ENCODE measurements at regions not wholly inside any gene's neighbourhood (a gene's known extent, or its start where the extent isn't known, plus 50 kb on each side); places are given as distances from the start of the nearest gene placed in this dataset.
A peak's percentile ranks its signal among the peaks of the same experiment; 100 is the strongest.

GRCh38 chr1:227433663-227434341 lies 115.5 kb upstream of the CDC42BPA start:
- no peaks in the 10 kb centered on the region for H3K36me3 ChIP-seq (ENCODE audit: control insufficient read depth in 2 of 2, insufficient read depth in 1 of 2, low read length in 2 of 2)
- TF ChIP-seq ZBTB48 (tag by site-specific recombination; IDR thresholded peaks at IDR 0.05) (no peak), ZNF596 (tag by site-specific recombination; IDR thresholded peaks at IDR 0.05) (peak; percentile 99), ZNF513 (tag by site-specific recombination; IDR thresholded peaks at IDR 0.05) (peak; percentile 27; the same call in 1 of the 2 replicates)
- H3K4me1 ChIP-seq (ENCODE audit: control insufficient read depth, insufficient read depth, low read length), result 0 out of 2 replicates have a peak, but pooled peaks cover 2% of the 10 kb centered on the region
- POLR2A ChIA-PET, result no interaction called here
- no peak overlapping the region for H3K4me3 ChIP-seq (ENCODE audit: low read depth, low read length)
- no peaks in the 10 kb centered on the region for H3K9me3 ChIP-seq (ENCODE audit: control insufficient read depth, insufficient read depth, low read depth, low read length)
- H3K27ac ChIP-seq (ENCODE audit: extremely low read depth, low read depth, low read length), result no peak overlapping the region
- CTCF ChIA-PET, result interaction anchor here (0.7 to 1.6 kb wide), 3 partner anchors 15 to 200 kb away, joined by 3 to 6 read pairs (median 4); no protein-coding TSS in a partner anchor

GRCh38 chr1:227432981-227433380 lies 114.7 kb upstream of the CDC42BPA start:
- ChIA-PET CTCF (interaction anchor here (0.7 kb wide), 2 partner anchors 16 to 565 kb away, joined by 3 to 4 read pairs; no protein-coding TSS in a partner anchor), POLR2A (no interaction called here)
- no peaks in the 10 kb centered on the region for H3K9me3 ChIP-seq (ENCODE audit: control insufficient read depth, insufficient read depth, low read depth, low read length)
- no peak overlapping the region for H3K27ac ChIP-seq (ENCODE audit: extremely low read depth, low read depth, low read length)
- no peak overlapping the region for H3K4me3 ChIP-seq (ENCODE audit: low read depth, low read length)
- H3K36me3 ChIP-seq (ENCODE audit: control insufficient read depth in 2 of 2, insufficient read depth in 1 of 2, low read length in 2 of 2), result no peaks in the 10 kb centered on the region
- 0 out of 2 replicates have a peak, but pooled peaks cover 2% of the 10 kb centered on the region for H3K4me1 ChIP-seq (ENCODE audit: control insufficient read depth, insufficient read depth, low read length)
- TF ChIP-seq GFI1B (tag by site-specific recombination; IDR thresholded peaks at IDR 0.05) (no peak), ZNF155 (tag by site-specific recombination; IDR thresholded peaks at IDR 0.05) (no peak), ZNF266 (tag by site-specific recombination; IDR thresholded peaks at IDR 0.05; ENCODE audit: low read depth) (no peak), ZNF433 (tag by site-specific recombination; IDR thresholded peaks at IDR 0.05; ENCODE audit: low read depth) (no peak), ATF2 (tag by site-specific recombination; IDR thresholded peaks at IDR 0.05; ENCODE audit: low read depth) (no peak), ZNF423 (tag by site-specific recombination; IDR thresholded peaks at IDR 0.05) (no peak), SCRT2 (tag by site-specific recombination; IDR thresholded peaks at IDR 0.05) (no peak), TCF7L2 (IDR thresholded peaks at IDR 0.05; ENCODE audit: borderline replicate concordance, low read depth, low read length) (no peak), ZNF404 (tag by site-specific recombination; IDR thresholded peaks at IDR 0.05) (no peak), ZNF121 (tag by site-specific recombination; IDR thresholded peaks at IDR 0.05) (no peak), ZNF214 (tag by site-specific recombination; IDR thresholded peaks at IDR 0.05; ENCODE audit: borderline replicate concordance) (no peak), ZSCAN5A (tag by site-specific recombination; IDR thresholded peaks at IDR 0.05) (no peak), HIC1 (tag by site-specific recombination; IDR thresholded peaks at IDR 0.05) (no peak), ZNF112 (tag by site-specific recombination; IDR thresholded peaks at IDR 0.05) (no peak), ZSCAN23 (tag by site-specific recombination; IDR thresholded peaks at IDR 0.05) (no peak), ZNF16 (tag by site-specific recombination; IDR thresholded peaks at IDR 0.05; ENCODE audit: low read depth) (no peak), KLF1 (tag by site-specific recombination; IDR thresholded peaks at IDR 0.05) (no peak)
